AG04449 (cell line): ENCODE measurements at regions not wholly inside any gene's neighbourhood (a gene's known extent, or its start where the extent isn't known, plus 50 kb on each side); places are given as distances from the start of the nearest gene placed in this dataset.

Experiments used
- CTCF ChIA-PET: fragments of 350-600 bp; formaldehyde crosslinking; extraction: SDS; loops from one replicate; lab custom pipeline; 2021; ENCODE audit warnings: antibody characterized with exemption; lab: Yijun Ruan, JAX
- POLR2A ChIA-PET: fragments of 400-600, 350-600 bp; formaldehyde crosslinking; extraction: SDS; loops from one replicate; lab custom pipeline; 2020; ENCODE audit warnings: antibody characterized with exemption, inconsistent platforms; lab: Yijun Ruan, JAX
- DNase-seq: peaks from one replicate; pipeline ENCODE4 v3.0.0-alpha.2; 2010; ENCODE audit warnings: low read depth, low spot score
- H3K4me3 ChIP-seq: 2 replicates; pipeline ENCODE4 v1.5.1; 2011; ENCODE audit warnings: low read depth, mild to moderate bottlenecking, control low read depth, low read length
- TF ChIP-seq, protein P1 (sequence below): IDR thresholded peaks from one replicate; pipeline ENCODE4 v1.5.1; 2011; ENCODE audit warnings: mild to moderate bottlenecking, moderate library complexity, low read length, control low read depth, inconsistent platforms; ENCODE audit not compliant: insufficient read depth; ENCODE audit errors: missing control alignments

DNA sequence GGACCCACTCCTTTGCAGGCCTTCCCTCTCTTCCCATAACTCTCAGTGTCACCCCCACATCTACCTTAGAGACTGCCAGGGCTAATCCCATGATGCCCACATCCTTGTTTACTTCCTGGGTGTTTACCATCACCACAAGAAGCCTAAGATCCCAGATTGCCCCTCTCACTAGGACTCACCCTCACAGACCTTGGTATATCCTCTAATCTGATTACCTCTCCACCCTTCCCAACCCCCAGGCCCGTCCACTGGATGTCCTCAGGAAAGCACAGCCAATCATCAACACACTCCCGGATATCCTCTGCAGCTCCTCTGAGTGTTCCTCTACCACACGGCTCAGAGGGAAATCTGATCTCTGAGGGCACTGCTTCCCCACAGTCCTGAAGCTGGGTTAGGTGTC, 91.0 kb downstream of the FOXD1 start:
- TF ChIP-seq, protein P1, sequence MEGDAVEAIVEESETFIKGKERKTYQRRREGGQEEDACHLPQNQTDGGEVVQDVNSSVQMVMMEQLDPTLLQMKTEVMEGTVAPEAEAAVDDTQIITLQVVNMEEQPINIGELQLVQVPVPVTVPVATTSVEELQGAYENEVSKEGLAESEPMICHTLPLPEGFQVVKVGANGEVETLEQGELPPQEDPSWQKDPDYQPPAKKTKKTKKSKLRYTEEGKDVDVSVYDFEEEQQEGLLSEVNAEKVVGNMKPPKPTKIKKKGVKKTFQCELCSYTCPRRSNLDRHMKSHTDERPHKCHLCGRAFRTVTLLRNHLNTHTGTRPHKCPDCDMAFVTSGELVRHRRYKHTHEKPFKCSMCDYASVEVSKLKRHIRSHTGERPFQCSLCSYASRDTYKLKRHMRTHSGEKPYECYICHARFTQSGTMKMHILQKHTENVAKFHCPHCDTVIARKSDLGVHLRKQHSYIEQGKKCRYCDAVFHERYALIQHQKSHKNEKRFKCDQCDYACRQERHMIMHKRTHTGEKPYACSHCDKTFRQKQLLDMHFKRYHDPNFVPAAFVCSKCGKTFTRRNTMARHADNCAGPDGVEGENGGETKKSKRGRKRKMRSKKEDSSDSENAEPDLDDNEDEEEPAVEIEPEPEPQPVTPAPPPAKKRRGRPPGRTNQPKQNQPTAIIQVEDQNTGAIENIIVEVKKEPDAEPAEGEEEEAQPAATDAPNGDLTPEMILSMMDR, result no peak
- CTCF ChIA-PET, result no interaction called here

DNA sequence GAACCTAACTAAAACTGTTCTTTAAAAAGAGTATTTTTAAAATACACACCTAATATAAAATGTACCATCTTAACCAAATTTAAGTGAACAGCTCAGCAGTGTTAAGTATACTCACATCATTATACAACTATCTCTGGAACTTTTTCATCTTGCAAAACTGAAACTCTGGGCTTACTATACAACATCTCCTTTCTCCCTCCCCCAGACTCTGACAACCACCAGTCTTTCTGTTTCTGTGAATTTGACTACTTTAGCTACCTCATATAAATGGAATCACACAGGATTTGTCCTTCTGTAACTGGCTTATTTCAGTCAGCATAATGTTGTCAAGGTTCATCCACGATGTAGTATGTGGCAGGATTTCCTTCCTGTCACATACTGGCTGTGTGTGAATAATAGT, 93.5 kb downstream of the FOXD1 start:
- H3K4me3 ChIP-seq, result no peak overlapping the region
- POLR2A ChIA-PET, result interaction anchor here (2.4 kb wide), 1 partner anchor 93 kb away, joined by 10 read pairs; the partner anchor contains the start of gene FOXD1
- TF ChIP-seq, protein P1, result no peak
- DNase-seq, result no peak
- CTCF ChIA-PET, result interaction anchor here (1.5 to 4.5 kb wide), 2 partner anchors 8 to 12 kb away, joined by 3 to 25 read pairs; no protein-coding TSS in a partner anchor

More for the DNA sequence above, 91.0 kb downstream of the FOXD1 start:
- no peak for DNase-seq
- no peak overlapping the region for H3K4me3 ChIP-seq
- POLR2A ChIA-PET, result no interaction called here

DNA sequence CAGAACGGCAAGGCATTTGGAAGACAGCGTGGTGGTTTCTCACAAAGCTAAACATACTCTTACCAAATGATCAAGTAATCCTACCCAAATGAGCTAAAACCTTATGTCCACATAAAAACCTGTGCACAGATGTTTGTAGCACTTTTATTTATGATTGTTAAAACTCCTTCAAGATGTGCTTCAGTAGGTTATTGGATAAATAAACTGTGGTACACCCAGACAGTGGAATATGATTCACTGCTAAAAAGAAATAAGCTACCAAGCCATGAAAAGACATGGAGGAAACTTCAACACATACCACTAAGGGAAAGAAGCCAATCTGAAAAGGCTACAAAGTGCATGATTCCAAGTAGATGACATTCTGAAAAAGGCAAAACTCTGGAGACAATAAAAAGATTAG, 94.2 kb downstream of the FOXD1 start:
- POLR2A ChIA-PET, result interaction anchor here (2.4 kb wide), 1 partner anchor 94 kb away, joined by 10 read pairs; the partner anchor contains the start of gene FOXD1
- no peak overlapping the region for H3K4me3 ChIP-seq
- CTCF ChIA-PET, result interaction anchor here (1.5 to 4.5 kb wide), 3 partner anchors 9 to 138 kb away, joined by 3 to 25 read pairs (median 7); no protein-coding TSS in a partner anchor
- DNase-seq, result no peak
- TF ChIP-seq, protein P1, result no peak

DNA sequence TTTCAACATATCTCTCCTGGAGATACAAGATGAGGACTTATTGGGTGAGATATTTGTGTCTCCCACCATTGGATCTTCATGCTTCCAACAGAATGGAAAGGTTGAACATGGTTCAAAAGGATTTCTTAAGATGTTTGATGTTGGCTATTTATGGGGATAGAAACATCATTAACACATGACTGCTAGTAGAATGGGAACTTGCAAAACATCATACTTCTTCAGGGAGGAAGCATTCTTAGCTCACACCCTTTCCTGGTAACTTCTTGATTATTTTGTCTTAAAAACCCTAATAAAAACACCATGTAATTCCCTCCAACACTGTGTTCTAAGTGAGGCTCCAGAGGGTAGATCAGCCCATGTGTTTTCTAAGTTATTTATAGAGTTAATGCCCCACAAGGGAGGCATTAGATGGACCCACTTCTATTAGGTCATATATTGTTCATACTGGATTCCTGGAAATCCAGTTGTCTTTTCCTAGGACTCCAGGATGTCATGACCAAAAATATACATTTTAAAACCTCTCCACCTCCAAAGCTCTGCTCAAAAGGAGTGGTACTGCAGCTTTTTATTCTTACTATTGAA, 95.8 kb downstream of the FOXD1 start:
- TF ChIP-seq, protein P1, result no peak
- POLR2A ChIA-PET, result interaction anchor here (2.4 kb wide), 1 partner anchor 96 kb away, joined by 10 read pairs; the partner anchor contains the start of gene FOXD1
- CTCF ChIA-PET, result interaction anchor here (0.9 to 4.5 kb wide), 4 partner anchors 11 to 151 kb away, joined by 3 to 25 read pairs (median 4); no protein-coding TSS in a partner anchor
- H3K4me3 ChIP-seq, result no peak overlapping the region
- no peak for DNase-seq

DNA sequence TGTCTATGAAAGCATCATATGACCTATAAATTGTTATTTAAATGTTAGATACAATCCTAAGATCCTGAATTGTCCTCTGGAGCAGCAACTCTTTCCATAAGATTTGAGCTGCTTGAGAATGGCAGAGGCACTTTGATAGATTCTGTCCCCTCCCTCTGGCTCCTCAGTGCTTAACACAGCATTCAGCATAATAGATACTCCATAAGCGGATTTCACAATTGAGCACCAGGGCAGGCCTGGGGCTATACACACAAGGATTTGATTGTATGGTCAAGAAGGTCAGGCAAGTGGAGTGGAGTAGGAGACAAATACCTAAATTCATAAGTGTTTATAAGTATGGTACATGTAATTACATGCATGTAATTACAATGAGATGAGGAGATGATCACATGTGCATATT, 96.3 kb downstream of the FOXD1 start:
- POLR2A ChIA-PET, result no interaction called here

DNA sequence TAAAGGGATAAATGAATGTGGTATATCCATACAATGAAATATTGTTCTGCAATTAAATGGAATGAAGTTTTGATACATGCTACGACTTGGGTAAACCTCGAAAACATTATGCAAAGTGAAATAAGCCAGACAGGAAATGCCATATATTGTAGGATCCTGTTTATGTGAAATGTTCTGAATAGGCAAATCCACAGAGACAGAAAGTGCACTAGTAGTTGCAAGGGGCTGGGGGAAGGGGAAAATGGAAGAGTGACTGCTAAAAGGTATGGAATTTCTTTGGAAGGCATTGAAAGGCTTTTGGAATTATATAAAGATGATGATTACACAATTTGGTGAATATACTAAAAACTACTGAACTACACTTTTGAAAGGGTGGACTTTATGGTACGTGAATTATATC, 97.0 kb downstream of the FOXD1 start:
- no peak overlapping the region for H3K4me3 ChIP-seq
- DNase-seq, result no peak
- TF ChIP-seq, protein P1, result no peak
- POLR2A ChIA-PET, result no interaction called here
- CTCF ChIA-PET, result interaction anchor here (4.5 kb wide), 1 partner anchor 12 kb away, joined by 25 read pairs; no protein-coding TSS in a partner anchor

More for the DNA sequence above, 96.3 kb downstream of the FOXD1 start:
- TF ChIP-seq, protein P1, result no peak
- no peak for DNase-seq
- CTCF ChIA-PET, result interaction anchor here (1.4 to 4.5 kb wide), 2 partner anchors 11 to 18 kb away, joined by 4 to 25 read pairs; no protein-coding TSS in a partner anchor
- H3K4me3 ChIP-seq, result no peak overlapping the region
